ENCODE measurements at regions not wholly inside any gene's neighbourhood (a gene's known extent, or its start where the extent isn't known, plus 50 kb on each side); places are given as distances from the start of the nearest gene placed in this dataset.

DNA sequence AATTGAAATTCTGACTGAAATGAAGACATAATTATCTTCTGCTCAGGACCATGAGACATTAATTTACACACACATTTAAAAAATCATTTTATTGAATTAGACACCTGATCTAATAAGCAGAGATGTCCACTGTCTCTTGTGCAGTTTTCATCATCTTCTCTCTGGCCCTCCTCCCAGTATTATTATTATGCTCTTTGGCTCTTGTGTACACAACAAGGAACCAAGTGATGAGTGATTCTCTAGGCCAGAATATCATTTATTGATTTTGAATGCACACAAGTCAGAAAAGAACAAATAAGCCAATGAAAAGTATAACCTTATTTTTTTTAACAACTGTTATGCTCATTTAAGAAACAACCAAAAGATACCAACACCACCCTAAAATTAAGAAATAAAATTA, 244.7 kb upstream of the KRR1 start:
- TF ChIP-seq, protein P1, sequence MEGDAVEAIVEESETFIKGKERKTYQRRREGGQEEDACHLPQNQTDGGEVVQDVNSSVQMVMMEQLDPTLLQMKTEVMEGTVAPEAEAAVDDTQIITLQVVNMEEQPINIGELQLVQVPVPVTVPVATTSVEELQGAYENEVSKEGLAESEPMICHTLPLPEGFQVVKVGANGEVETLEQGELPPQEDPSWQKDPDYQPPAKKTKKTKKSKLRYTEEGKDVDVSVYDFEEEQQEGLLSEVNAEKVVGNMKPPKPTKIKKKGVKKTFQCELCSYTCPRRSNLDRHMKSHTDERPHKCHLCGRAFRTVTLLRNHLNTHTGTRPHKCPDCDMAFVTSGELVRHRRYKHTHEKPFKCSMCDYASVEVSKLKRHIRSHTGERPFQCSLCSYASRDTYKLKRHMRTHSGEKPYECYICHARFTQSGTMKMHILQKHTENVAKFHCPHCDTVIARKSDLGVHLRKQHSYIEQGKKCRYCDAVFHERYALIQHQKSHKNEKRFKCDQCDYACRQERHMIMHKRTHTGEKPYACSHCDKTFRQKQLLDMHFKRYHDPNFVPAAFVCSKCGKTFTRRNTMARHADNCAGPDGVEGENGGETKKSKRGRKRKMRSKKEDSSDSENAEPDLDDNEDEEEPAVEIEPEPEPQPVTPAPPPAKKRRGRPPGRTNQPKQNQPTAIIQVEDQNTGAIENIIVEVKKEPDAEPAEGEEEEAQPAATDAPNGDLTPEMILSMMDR (IDR thresholded peaks at IDR 0.05) = no peak
- no peak for TF ChIP-seq POLR2A (IDR thresholded peaks at IDR 0.05)

All from thyroid gland (tissue), 4 donors.